CD4-positive, alpha-beta T cell treated with Interleukin-15 for 1 hour (primary cell): ENCODE measurements at regions not wholly inside any gene's neighbourhood (a gene's known extent, or its start where the extent isn't known, plus 50 kb on each side); places are given as distances from the start of the nearest gene placed in this dataset.

Experiments
- DNase-seq: peaks from one replicate; pipeline ENCODE4 v3.0.0-alpha.2; 2020

GRCh38 chr21:40901691-40902090 is 54.7 kb upstream of the DSCAM start:
- DNase-seq, result no peak

GRCh38 chr21:40902299-40902698 is 55.3 kb upstream of the DSCAM start:
- DNase-seq, result no peak

- no peak for DNase-seq
Observed at GRCh38 chr21:40902993-40903392, 56.0 kb upstream of the DSCAM start.

- no peak for DNase-seq
Observed at GRCh38 chr21:40905251-40905650, 58.3 kb upstream of the DSCAM start.

- no peak for DNase-seq
Observed at GRCh38 chr21:40912375-40912774, 65.4 kb upstream of the DSCAM start.

GRCh38 chr21:40915114-40915513 is 68.2 kb upstream of the DSCAM start:
- no peak for DNase-seq

- no peak for DNase-seq
Observed at GRCh38 chr21:40923407-40923806, 76.4 kb upstream of the DSCAM start.

GRCh38 chr21:40923901-40924300 is 76.9 kb upstream of the DSCAM start:
- no peak for DNase-seq

- no peak for DNase-seq
Observed at GRCh38 chr21:40924641-40925040, 77.7 kb upstream of the DSCAM start.

- no peak for DNase-seq
Observed at GRCh38 chr21:40926238-40926637, 79.3 kb upstream of the DSCAM start.

- DNase-seq, result no peak
Observed at GRCh38 chr21:40929833-40930232, 82.9 kb upstream of the DSCAM start.

GRCh38 chr21:40931197-40931596 is 84.2 kb upstream of the DSCAM start:
- no peak for DNase-seq

GRCh38 chr21:40936178-40936577 is 89.2 kb upstream of the DSCAM start:
- no peak for DNase-seq

GRCh38 chr21:40936771-40937261 is 89.9 kb upstream of the DSCAM start:
- DNase-seq, result no peak

- DNase-seq, result no peak
Observed at GRCh38 chr21:40938078-40938477, 91.1 kb upstream of the DSCAM start.

GRCh38 chr21:40938611-40939010 is 91.7 kb upstream of the DSCAM start:
- DNase-seq, result no peak

- DNase-seq, result no peak
Observed at GRCh38 chr21:40947713-40948112, 100.8 kb upstream of the DSCAM start.

- no peak for DNase-seq
Observed at GRCh38 chr21:40950970-40951369, 104.0 kb upstream of the DSCAM start.

GRCh38 chr21:40952551-40953323 is 105.8 kb upstream of the DSCAM start:
- no peak for DNase-seq

GRCh38 chr21:40964691-40965090 is 117.7 kb upstream of the DSCAM start:
- DNase-seq, result no peak

- DNase-seq, result no peak
Observed at GRCh38 chr21:40967771-40968170, 120.8 kb upstream of the DSCAM start.

- no peak for DNase-seq
Observed at GRCh38 chr21:40972151-40972550, 125.2 kb upstream of the DSCAM start.

GRCh38 chr21:40976198-40977109 is 129.5 kb upstream of the DSCAM start:
- no peak for DNase-seq

GRCh38 chr21:40985370-40985769 is 138.4 kb upstream of the DSCAM start:
- DNase-seq, result no peak
